ENCODE measurements at regions not wholly inside any gene's neighbourhood (a gene's known extent, or its start where the extent isn't known, plus 50 kb on each side); places are given as distances from the start of the nearest gene placed in this dataset.

GRCh38 chr4:181013162-181013561 is 1230.0 kb upstream of the TENM3 start:
- ATAC-seq: no peak
- DNase-seq (ENCODE audit: low spot score): no peak
- no peaks in the 10 kb centered on the region for H4K20me1 ChIP-seq (ENCODE audit: insufficient read depth, low read length)
- H2AFZ ChIP-seq (ENCODE audit: low read length): no peak overlapping the region
- in situ Hi-C loops (cut with HindIII; ENCODE audit: extremely low pct_ligation_motif_present, low pct_unique_long_range_greater_than_20kb): no loop called here
- POLR2A ChIA-PET: no interaction called here
- CTCF ChIA-PET (ENCODE audit: low intra/inter-chr PET ratio, low total read pairs): no interaction called here
- no peaks in the 10 kb centered on the region for H3K9me3 ChIP-seq (ENCODE audit: low read length)
- H3K36me3 ChIP-seq (replicated peaks in 1 of 2; ENCODE audit: control insufficient read depth in 1 of 2, insufficient read depth in 2 of 2, low read length in 2 of 2): no peaks in the 10 kb centered on the region
- H3K27me3 ChIP-seq (ENCODE audit: control insufficient read depth in 1 of 2, insufficient read depth in 2 of 2, low read length in 2 of 2): no peaks in the 10 kb centered on the region
- BruUV-seq (replicated peaks): no TSS peak
- 2% methylated on average over 5 of the region's 5 CpGs for WGBS (ENCODE audit: low lambda C conversion rate)
- intact Hi-C loops (cut with micrococcal nuclease; ENCODE audit: unreplicated experiment): no loop called here
- no peak for FAIRE-seq
- no peak overlapping the region for H3K27ac ChIP-seq (ENCODE audit: extremely low read length, insufficient read depth, low read length)
- TF ChIP-seq ZNF430 (CRISPR knock-in tag; IDR thresholded peaks at IDR 0.05) (no peak), EED (CRISPR knock-in tag; IDR thresholded peaks at IDR 0.05) (no peak), IKZF1 (IDR thresholded peaks at IDR 0.05) (no peak), ZSCAN20 (CRISPR knock-in tag; IDR thresholded peaks at IDR 0.05; ENCODE audit: borderline replicate concordance) (no peak), DDIT3 (CRISPR knock-in tag; IDR thresholded peaks at IDR 0.05) (no peak), PAXIP1 (CRISPR knock-in tag; conservative IDR thresholded peaks at IDR 0.05) (no peak), MIER3 (CRISPR knock-in tag; IDR thresholded peaks at IDR 0.05; ENCODE audit: borderline replicate concordance) (no peak), ATF1 (CRISPR knock-in tag; IDR thresholded peaks at IDR 0.05) (no peak), NFE2 (CRISPR knock-in tag; IDR thresholded peaks at IDR 0.05) (no peak), JUN (CRISPR knock-in tag; IDR thresholded peaks at IDR 0.05) (no peak), HOMEZ (CRISPR knock-in tag; IDR thresholded peaks at IDR 0.05; ENCODE audit: low read depth) (no peak)
- TF ChIP-seq, protein P1, sequence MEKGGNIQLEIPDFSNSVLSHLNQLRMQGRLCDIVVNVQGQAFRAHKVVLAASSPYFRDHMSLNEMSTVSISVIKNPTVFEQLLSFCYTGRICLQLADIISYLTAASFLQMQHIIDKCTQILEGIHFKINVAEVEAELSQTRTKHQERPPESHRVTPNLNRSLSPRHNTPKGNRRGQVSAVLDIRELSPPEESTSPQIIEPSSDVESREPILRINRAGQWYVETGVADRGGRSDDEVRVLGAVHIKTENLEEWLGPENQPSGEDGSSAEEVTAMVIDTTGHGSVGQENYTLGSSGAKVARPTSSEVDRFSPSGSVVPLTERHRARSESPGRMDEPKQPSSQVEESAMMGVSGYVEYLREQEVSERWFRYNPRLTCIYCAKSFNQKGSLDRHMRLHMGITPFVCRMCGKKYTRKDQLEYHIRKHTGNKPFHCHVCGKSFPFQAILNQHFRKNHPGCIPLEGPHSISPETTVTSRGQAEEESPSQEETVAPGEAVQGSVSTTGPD (CRISPR knock-in tag; IDR thresholded peaks at IDR 0.05): no peak
- TF ChIP-seq, protein P2, sequence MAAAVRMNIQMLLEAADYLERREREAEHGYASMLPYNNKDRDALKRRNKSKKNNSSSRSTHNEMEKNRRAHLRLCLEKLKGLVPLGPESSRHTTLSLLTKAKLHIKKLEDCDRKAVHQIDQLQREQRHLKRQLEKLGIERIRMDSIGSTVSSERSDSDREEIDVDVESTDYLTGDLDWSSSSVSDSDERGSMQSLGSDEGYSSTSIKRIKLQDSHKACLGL (CRISPR knock-in tag; IDR thresholded peaks at IDR 0.05): no peak
- TF ChIP-seq, protein P3, sequence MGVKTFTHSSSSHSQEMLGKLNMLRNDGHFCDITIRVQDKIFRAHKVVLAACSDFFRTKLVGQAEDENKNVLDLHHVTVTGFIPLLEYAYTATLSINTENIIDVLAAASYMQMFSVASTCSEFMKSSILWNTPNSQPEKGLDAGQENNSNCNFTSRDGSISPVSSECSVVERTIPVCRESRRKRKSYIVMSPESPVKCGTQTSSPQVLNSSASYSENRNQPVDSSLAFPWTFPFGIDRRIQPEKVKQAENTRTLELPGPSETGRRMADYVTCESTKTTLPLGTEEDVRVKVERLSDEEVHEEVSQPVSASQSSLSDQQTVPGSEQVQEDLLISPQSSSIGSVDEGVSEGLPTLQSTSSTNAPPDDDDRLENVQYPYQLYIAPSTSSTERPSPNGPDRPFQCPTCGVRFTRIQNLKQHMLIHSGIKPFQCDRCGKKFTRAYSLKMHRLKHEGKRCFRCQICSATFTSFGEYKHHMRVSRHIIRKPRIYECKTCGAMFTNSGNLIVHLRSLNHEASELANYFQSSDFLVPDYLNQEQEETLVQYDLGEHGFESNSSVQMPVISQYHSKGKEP (CRISPR knock-in tag; IDR thresholded peaks at IDR 0.05): no peak
- H3K79me2 ChIP-seq (ENCODE audit: insufficient read depth, low read length): no peaks in the 10 kb centered on the region
- no peak overlapping the region for H3K9ac ChIP-seq (ENCODE audit: insufficient read depth, low read depth, low read length)
- no peak overlapping the region for H3K4me3 ChIP-seq (replicated peaks in 1 of 3; ENCODE audit: insufficient read depth in 1 of 3, low read depth in 2 of 3, low read length in 3 of 3)
- no peaks in the 10 kb centered on the region for H3K4me1 ChIP-seq (ENCODE audit: insufficient read depth, low read length)
- H3K4me2 ChIP-seq (ENCODE audit: low read depth, low read length): no peak overlapping the region

Data from HepG2 (cell line).